ENCODE measurements at regions not wholly inside any gene's neighbourhood (a gene's known extent, or its start where the extent isn't known, plus 50 kb on each side); places are given as distances from the start of the nearest gene placed in this dataset.

DNA sequence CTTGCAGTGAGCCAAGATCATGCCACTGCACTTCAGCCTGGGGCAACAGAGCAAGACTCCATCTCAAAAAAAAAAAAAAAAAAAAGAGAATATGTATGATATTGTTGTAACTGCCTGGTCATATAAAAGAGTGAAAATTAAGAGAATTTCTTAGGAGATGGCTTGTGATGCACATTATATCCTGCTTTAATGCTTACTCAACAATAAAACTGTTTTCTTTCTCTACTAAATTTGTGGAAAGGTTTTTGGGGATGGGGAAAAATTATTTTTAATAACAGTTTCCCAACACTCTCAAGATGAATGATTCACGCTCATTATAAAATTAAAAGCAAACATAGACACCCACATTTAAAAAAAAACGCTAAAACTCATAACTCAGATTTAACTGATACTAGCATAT, 1163.0 kb downstream of the SI start:
- no peak overlapping the region for H3K27ac Mint-ChIP-seq
- H3K36me3 Mint-ChIP-seq = no peaks in the 10 kb centered on the region
- no peaks in the 10 kb centered on the region for H3K36me3 ChIP-seq (ENCODE audit: insufficient read depth, low read length)
- no peak overlapping the region for H3K27ac ChIP-seq (ENCODE audit: low read depth, low read length)
- CTCF ChIA-PET (ENCODE audit: partially characterized antibody) = no interaction called here
- no peak for DNase-seq
- intact Hi-C loops (cut with micrococcal nuclease) = no loop called here
- H3K27me3 Mint-ChIP-seq = no peaks in the 10 kb centered on the region
- H3K9me3 ChIP-seq (ENCODE audit: control insufficient read depth in 1 of 2, low read length in 2 of 2) = no peaks in the 10 kb centered on the region
- no peak overlapping the region for H3K4me3 Mint-ChIP-seq
- no peak overlapping the region for H3K4me3 ChIP-seq (ENCODE audit: low read length in 2 of 2)
- no peaks in the 10 kb centered on the region for H3K27me3 ChIP-seq (ENCODE audit: insufficient read depth, low read length)
- POLR2A ChIA-PET (ENCODE audit: partially characterized antibody) = no interaction called here
- peaks cover 0 to 4% (median under 1%) of the 10 kb centered on the region in 8 donors for H3K9me3 Mint-ChIP-seq
- no peaks in the 10 kb centered on the region for H3K4me1 Mint-ChIP-seq
- H3K4me1 ChIP-seq (ENCODE audit: insufficient read depth, low read length) = no peaks in the 10 kb centered on the region

DNA sequence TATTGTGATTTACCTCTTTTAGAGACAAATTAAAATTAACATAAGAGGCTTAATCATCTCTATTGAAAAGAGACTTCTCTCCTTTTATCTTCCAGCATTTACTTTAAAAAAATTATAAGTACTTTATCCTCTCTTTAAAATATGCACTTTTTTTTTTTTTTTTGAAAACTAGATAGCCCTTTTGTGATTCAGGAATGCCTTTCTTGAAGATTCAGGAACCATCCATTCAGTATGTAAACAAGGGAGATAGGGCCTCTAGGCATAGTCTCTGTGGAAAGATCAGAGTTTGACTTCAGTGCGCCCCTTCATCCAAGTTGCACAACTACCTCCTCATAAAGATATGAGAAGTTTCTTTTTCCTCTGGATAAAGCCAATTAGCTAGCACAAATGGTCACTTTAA, 1163.7 kb downstream of the SI start:
- H3K27me3 Mint-ChIP-seq = no peaks in the 10 kb centered on the region
- no peak for DNase-seq
- Histone ChIP-seq H3K9me3 (ENCODE audit: control insufficient read depth in 1 of 2, low read length in 2 of 2) (no peaks in the 10 kb centered on the region), H3K4me1 (ENCODE audit: insufficient read depth, low read length) (no peaks in the 10 kb centered on the region), H3K4me3 (ENCODE audit: low read length in 2 of 2) (no peak overlapping the region), H3K27me3 (ENCODE audit: insufficient read depth, low read length) (no peaks in the 10 kb centered on the region), H3K27ac (ENCODE audit: low read depth, low read length) (no peak overlapping the region), H3K36me3 (ENCODE audit: insufficient read depth, low read length) (no peaks in the 10 kb centered on the region)
- no peak overlapping the region for H3K27ac Mint-ChIP-seq
- H3K36me3 Mint-ChIP-seq = no peaks in the 10 kb centered on the region
- peaks cover 0 to 5% (median 0%) of the 10 kb centered on the region in 8 donors for H3K9me3 Mint-ChIP-seq
- ChIA-PET CTCF (ENCODE audit: partially characterized antibody) (no interaction called here), POLR2A (ENCODE audit: partially characterized antibody) (no interaction called here)
- no peaks in the 10 kb centered on the region for H3K4me1 Mint-ChIP-seq
- H3K4me3 Mint-ChIP-seq = no peak overlapping the region
- intact Hi-C loops (cut with micrococcal nuclease) = no loop called here

DNA sequence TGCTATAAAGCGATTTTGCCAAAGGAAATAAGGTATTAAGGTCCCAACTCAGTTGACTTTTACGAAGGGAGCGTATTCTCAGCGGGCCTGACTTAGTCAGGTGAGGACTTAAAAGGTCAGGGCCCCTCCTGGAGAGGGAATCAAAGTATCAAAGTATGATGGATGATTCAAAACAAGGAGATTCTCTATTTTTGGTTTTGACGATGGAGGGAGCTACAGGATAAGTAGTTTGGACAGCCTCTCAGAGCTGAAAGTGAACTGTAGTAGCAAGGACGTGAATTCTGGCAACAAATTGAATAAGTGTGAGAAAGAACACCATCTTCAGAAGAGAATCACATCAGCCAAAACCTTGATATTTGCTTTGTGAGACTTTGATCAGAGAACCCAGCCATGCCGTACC, 1186.5 kb downstream of the SI start:
- CTCF ChIA-PET (ENCODE audit: partially characterized antibody) = no interaction called here
- no peaks in the 10 kb centered on the region for H3K4me1 ChIP-seq (ENCODE audit: insufficient read depth, low read length)
- Mint-ChIP-seq H3K9me3 (peaks cover 1 to 18% (median 5%) of the 10 kb centered on the region in 8 donors), H3K4me3 (no peak overlapping the region), H3K27me3 (no peaks in the 10 kb centered on the region), H3K4me1 (no peaks in the 10 kb centered on the region), H3K27ac (no peak overlapping the region), H3K36me3 (no peaks in the 10 kb centered on the region)
- intact Hi-C loops (cut with micrococcal nuclease) = no loop called here
- no peak overlapping the region for H3K27ac ChIP-seq (ENCODE audit: low read depth, low read length)
- no peaks in the 10 kb centered on the region for H3K27me3 ChIP-seq (ENCODE audit: insufficient read depth, low read length)
- DNase-seq = no peak
- POLR2A ChIA-PET (ENCODE audit: partially characterized antibody) = no interaction called here
- H3K9me3 ChIP-seq (ENCODE audit: control insufficient read depth in 1 of 2, low read length in 2 of 2) = no peaks in the 10 kb centered on the region
- H3K4me3 ChIP-seq (ENCODE audit: low read length in 2 of 2) = no peak overlapping the region
- H3K36me3 ChIP-seq (ENCODE audit: insufficient read depth, low read length) = no peaks in the 10 kb centered on the region

DNA sequence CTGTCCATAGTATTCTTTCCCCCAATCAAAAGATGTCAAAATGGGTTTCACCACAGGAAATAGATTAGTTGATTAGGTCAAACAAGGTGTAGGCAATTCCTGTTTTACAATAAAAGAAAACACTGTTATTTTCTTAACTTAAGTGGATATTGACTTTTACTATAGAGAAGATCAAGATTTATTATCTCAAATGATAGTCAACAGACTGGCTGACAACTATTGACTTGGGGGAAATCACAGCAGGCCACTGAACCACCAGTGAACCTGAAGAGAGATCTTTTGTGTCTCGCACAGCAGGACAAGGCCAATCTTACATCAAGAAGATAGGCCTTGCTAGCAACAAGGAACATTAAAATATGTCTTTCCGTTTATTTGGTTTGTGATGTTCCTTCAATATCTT, 1187.6 kb downstream of the SI start:
- no peaks in the 10 kb centered on the region for H3K9me3 ChIP-seq (ENCODE audit: control insufficient read depth in 1 of 2, low read length in 2 of 2)
- no peaks in the 10 kb centered on the region for H3K27me3 ChIP-seq (ENCODE audit: insufficient read depth, low read length)
- CTCF ChIA-PET (ENCODE audit: partially characterized antibody) = no interaction called here
- Mint-ChIP-seq H3K36me3 (no peaks in the 10 kb centered on the region), H3K4me1 (no peaks in the 10 kb centered on the region), H3K9me3 (peaks cover 0 to 10% (median 4%) of the 10 kb centered on the region in 8 donors), H3K4me3 (no peak overlapping the region), H3K27ac (no peak overlapping the region), H3K27me3 (no peaks in the 10 kb centered on the region)
- no peak overlapping the region for H3K27ac ChIP-seq (ENCODE audit: low read depth, low read length)
- POLR2A ChIA-PET (ENCODE audit: partially characterized antibody) = no interaction called here
- H3K36me3 ChIP-seq (ENCODE audit: insufficient read depth, low read length) = no peaks in the 10 kb centered on the region
- no peaks in the 10 kb centered on the region for H3K4me1 ChIP-seq (ENCODE audit: insufficient read depth, low read length)
- H3K4me3 ChIP-seq (ENCODE audit: low read length in 2 of 2) = no peak overlapping the region
- no peak for DNase-seq
- intact Hi-C loops (cut with micrococcal nuclease) = no loop called here

DNA sequence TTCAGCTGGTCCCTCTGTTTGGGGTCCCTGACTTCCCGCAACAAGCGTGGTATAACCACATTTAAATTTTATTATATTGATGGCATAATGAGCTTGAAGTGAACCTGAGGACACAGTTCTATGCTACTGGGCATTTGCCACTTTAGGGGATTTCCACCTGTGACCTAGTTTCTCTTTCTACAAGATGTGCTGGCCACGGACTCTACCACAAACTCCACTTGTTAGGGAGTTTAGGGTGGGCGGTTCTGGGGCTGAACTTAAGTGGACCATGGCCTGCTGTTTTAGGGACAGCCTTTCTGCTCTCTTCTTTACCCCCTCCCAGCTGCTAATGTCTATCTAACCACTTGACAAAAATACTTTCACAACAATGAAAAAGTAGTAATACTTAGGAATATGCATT, 1199.1 kb downstream of the SI start:
- ChIA-PET CTCF (ENCODE audit: partially characterized antibody) (no interaction called here), POLR2A (ENCODE audit: partially characterized antibody) (no interaction called here)
- no peak for DNase-seq
- Histone ChIP-seq H3K27ac (ENCODE audit: low read depth, low read length) (no peak overlapping the region), H3K4me1 (ENCODE audit: insufficient read depth, low read length) (no peaks in the 10 kb centered on the region), H3K36me3 (ENCODE audit: insufficient read depth, low read length) (no peaks in the 10 kb centered on the region), H3K4me3 (ENCODE audit: low read length in 2 of 2) (no peak overlapping the region), H3K9me3 (ENCODE audit: control insufficient read depth in 1 of 2, low read length in 2 of 2) (no peaks in the 10 kb centered on the region), H3K27me3 (ENCODE audit: insufficient read depth, low read length) (no peaks in the 10 kb centered on the region)
- Mint-ChIP-seq H3K36me3 (no peaks in the 10 kb centered on the region), H3K4me3 (no peak overlapping the region), H3K4me1 (no peaks in the 10 kb centered on the region), H3K9me3 (peaks cover 3 to 36% (median 20%) of the 10 kb centered on the region in 8 donors), H3K27me3 (no peaks in the 10 kb centered on the region), H3K27ac (no peak overlapping the region)
- intact Hi-C loops (cut with micrococcal nuclease) = no loop called here

DNA sequence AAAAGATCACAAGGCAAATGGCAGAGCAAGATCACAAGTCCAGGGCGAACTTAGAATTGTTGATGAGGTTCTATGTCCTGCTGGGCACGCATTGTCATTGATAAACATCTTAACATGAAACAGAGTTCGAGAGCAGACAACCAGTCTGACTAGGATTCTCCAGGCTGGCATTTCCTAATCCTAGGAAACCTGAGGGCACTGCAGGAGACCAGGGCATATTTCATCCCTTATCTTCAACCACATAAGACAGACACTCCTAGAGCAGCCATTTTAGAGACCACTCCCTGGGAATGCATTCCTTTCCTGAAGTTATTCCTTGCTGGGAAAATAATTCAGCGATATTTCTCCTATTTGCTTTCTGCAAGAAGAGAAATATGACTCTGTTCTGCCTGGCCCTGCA, 1199.9 kb downstream of the SI start:
- ChIA-PET CTCF (ENCODE audit: partially characterized antibody) (no interaction called here), POLR2A (ENCODE audit: partially characterized antibody) (no interaction called here)
- no peaks in the 10 kb centered on the region for H3K27me3 ChIP-seq (ENCODE audit: insufficient read depth, low read length)
- H3K4me1 ChIP-seq (ENCODE audit: insufficient read depth, low read length) = no peaks in the 10 kb centered on the region
- no peak for DNase-seq
- H3K27ac ChIP-seq (ENCODE audit: low read depth, low read length) = no peak overlapping the region
- no peaks in the 10 kb centered on the region for H3K9me3 ChIP-seq (ENCODE audit: control insufficient read depth in 1 of 2, low read length in 2 of 2)
- H3K4me1 Mint-ChIP-seq = no peaks in the 10 kb centered on the region
- H3K4me3 Mint-ChIP-seq = no peak overlapping the region
- no peaks in the 10 kb centered on the region for H3K36me3 ChIP-seq (ENCODE audit: insufficient read depth, low read length)
- intact Hi-C loops (cut with micrococcal nuclease) = no loop called here
- H3K27ac Mint-ChIP-seq = no peak overlapping the region
- H3K4me3 ChIP-seq (ENCODE audit: low read length in 2 of 2) = no peak overlapping the region
- peaks cover 3 to 34% (median 19%) of the 10 kb centered on the region in 8 donors for H3K9me3 Mint-ChIP-seq
- no peaks in the 10 kb centered on the region for H3K27me3 Mint-ChIP-seq
- H3K36me3 Mint-ChIP-seq = no peaks in the 10 kb centered on the region

DNA sequence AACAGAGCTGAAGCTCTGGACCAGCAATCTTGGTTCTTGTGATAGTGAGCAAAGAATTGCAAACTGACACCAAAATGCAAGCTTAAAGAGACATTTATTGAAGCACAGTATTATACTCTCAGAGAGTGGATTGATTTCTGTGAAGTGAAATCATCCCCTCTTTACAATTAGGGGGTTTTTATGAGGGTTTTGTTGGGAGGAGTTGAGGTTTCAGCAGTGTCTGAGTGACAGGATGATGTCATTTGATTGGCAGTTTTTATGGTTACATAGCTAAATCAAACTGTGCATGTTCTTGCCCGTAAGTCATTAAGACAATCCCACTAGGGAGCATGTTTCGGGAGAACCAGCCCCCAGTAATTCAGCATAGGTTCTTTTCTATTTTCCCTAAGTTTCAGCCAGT, 1200.5 kb downstream of the SI start:
- H3K4me3 ChIP-seq (ENCODE audit: low read length in 2 of 2) = no peak overlapping the region
- no peaks in the 10 kb centered on the region for H3K4me1 Mint-ChIP-seq
- DNase-seq = no peak
- H3K4me3 Mint-ChIP-seq = no peak overlapping the region
- no peak overlapping the region for H3K27ac ChIP-seq (ENCODE audit: low read depth, low read length)
- no peaks in the 10 kb centered on the region for H3K9me3 ChIP-seq (ENCODE audit: control insufficient read depth in 1 of 2, low read length in 2 of 2)
- no peak overlapping the region for H3K27ac Mint-ChIP-seq
- no peaks in the 10 kb centered on the region for H3K36me3 ChIP-seq (ENCODE audit: insufficient read depth, low read length)
- H3K36me3 Mint-ChIP-seq = no peaks in the 10 kb centered on the region
- peaks cover 3 to 34% (median 19%) of the 10 kb centered on the region in 8 donors for H3K9me3 Mint-ChIP-seq
- ChIA-PET CTCF (ENCODE audit: partially characterized antibody) (no interaction called here), POLR2A (ENCODE audit: partially characterized antibody) (no interaction called here)
- no peaks in the 10 kb centered on the region for H3K4me1 ChIP-seq (ENCODE audit: insufficient read depth, low read length)
- H3K27me3 ChIP-seq (ENCODE audit: insufficient read depth, low read length) = no peaks in the 10 kb centered on the region
- intact Hi-C loops (cut with micrococcal nuclease) = no loop called here
- H3K27me3 Mint-ChIP-seq = no peaks in the 10 kb centered on the region

DNA sequence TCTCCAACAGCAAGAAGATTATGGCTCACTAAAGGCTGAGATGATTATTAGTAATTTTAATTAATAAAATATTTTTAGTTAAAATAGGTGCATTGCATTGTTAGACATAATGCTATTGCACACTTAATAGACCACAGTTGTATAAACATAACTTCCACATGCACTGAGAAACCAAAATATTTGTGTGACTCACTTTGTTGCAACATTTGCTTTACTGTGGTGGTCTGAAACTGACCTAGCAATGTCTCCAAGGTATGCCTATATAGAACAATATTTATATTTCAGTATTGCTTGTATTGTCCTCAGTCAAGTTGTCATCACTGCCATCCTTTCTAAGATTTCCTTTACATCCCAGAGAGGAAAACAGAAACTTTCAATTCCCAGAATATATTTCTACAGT, 1215.2 kb downstream of the SI start:
- H3K36me3 Mint-ChIP-seq = no peaks in the 10 kb centered on the region
- Histone ChIP-seq H3K4me3 (ENCODE audit: low read length in 2 of 2) (no peak overlapping the region), H3K27ac (ENCODE audit: low read depth, low read length) (no peak overlapping the region), H3K27me3 (ENCODE audit: insufficient read depth, low read length) (no peaks in the 10 kb centered on the region), H3K9me3 (ENCODE audit: control insufficient read depth in 1 of 2, low read length in 2 of 2) (no peaks in the 10 kb centered on the region), H3K4me1 (ENCODE audit: insufficient read depth, low read length) (no peaks in the 10 kb centered on the region), H3K36me3 (ENCODE audit: insufficient read depth, low read length) (no peaks in the 10 kb centered on the region)
- peaks cover 0 to 12% (median under 1%) of the 10 kb centered on the region in 8 donors for H3K9me3 Mint-ChIP-seq
- no peak overlapping the region for H3K27ac Mint-ChIP-seq
- intact Hi-C loops (cut with micrococcal nuclease) = no loop called here
- DNase-seq = no peak
- no peak overlapping the region for H3K4me3 Mint-ChIP-seq
- no peaks in the 10 kb centered on the region for H3K27me3 Mint-ChIP-seq
- CTCF ChIA-PET (ENCODE audit: partially characterized antibody) = no interaction called here
- POLR2A ChIA-PET (ENCODE audit: partially characterized antibody) = no interaction called here
- H3K4me1 Mint-ChIP-seq = no peaks in the 10 kb centered on the region

Data from CD4-positive, alpha-beta memory T cell (primary cell).